ENCODE measurements at regions not wholly inside any gene's neighbourhood (a gene's known extent, or its start where the extent isn't known, plus 50 kb on each side); places are given as distances from the start of the nearest gene placed in this dataset.
"Not testable (repeated sequence)": the region's sequence is repeated elsewhere in the genome, so short reads cannot be mapped to it uniquely, and the experiment has no call there.

GRCh38 chr9:42326482-42326881, 143.0 kb downstream of the SPATA31A6 start:
- H3K27ac ChIP-seq (ENCODE audit: low read depth, low read length); H3K9me2 ChIP-seq (replicated peaks; ENCODE audit: insufficient read depth, low read length); H3F3A ChIP-seq (ENCODE audit: insufficient read depth); H2AFZ ChIP-seq (ENCODE audit: low read depth, low read length, severe bottlenecking); H3K79me2 ChIP-seq (ENCODE audit: insufficient read depth, low read length); H4K20me1 ChIP-seq (ENCODE audit: low read depth, low read length); H3K27me3 ChIP-seq (ENCODE audit: low read length); H3K9ac ChIP-seq (ENCODE audit: low read length); H3K9me3 ChIP-seq (ENCODE audit: insufficient read depth, low read length); H3K4me3 ChIP-seq (ENCODE audit: insufficient read depth, low read length, poor library complexity, severe bottlenecking); H3K36me3 ChIP-seq (ENCODE audit: low read length); H3K4me2 ChIP-seq (ENCODE audit: low read depth, low read length, poor library complexity, severe bottlenecking): not testable (repeated sequence)

GRCh38 chr9:42335342-42335741, 151.9 kb downstream of the SPATA31A6 start:
- not testable (repeated sequence) for H3K79me2 ChIP-seq (ENCODE audit: insufficient read depth, low read length); H3K4me2 ChIP-seq (ENCODE audit: low read depth, low read length, poor library complexity, severe bottlenecking); H3K9me2 ChIP-seq (replicated peaks; ENCODE audit: insufficient read depth, low read length); H3K9ac ChIP-seq (ENCODE audit: low read length); H4K20me1 ChIP-seq (ENCODE audit: low read depth, low read length); H3K4me3 ChIP-seq (ENCODE audit: insufficient read depth, low read length, poor library complexity, severe bottlenecking); H3K9me3 ChIP-seq (ENCODE audit: insufficient read depth, low read length); H2AFZ ChIP-seq (ENCODE audit: low read depth, low read length, severe bottlenecking); H3K27me3 ChIP-seq (ENCODE audit: low read length); H3K27ac ChIP-seq (ENCODE audit: low read depth, low read length); H3F3A ChIP-seq (ENCODE audit: insufficient read depth); H3K36me3 ChIP-seq (ENCODE audit: low read length)

- H3K36me3 ChIP-seq (ENCODE audit: low read length); H4K20me1 ChIP-seq (ENCODE audit: low read depth, low read length); H2AFZ ChIP-seq (ENCODE audit: low read depth, low read length, severe bottlenecking); H3K9me3 ChIP-seq (ENCODE audit: insufficient read depth, low read length); H3K9me2 ChIP-seq (replicated peaks; ENCODE audit: insufficient read depth, low read length); H3K27ac ChIP-seq (ENCODE audit: low read depth, low read length); H3K9ac ChIP-seq (ENCODE audit: low read length); H3K27me3 ChIP-seq (ENCODE audit: low read length); H3F3A ChIP-seq (ENCODE audit: insufficient read depth); H3K4me3 ChIP-seq (ENCODE audit: insufficient read depth, low read length, poor library complexity, severe bottlenecking); H3K79me2 ChIP-seq (ENCODE audit: insufficient read depth, low read length); H3K4me2 ChIP-seq (ENCODE audit: low read depth, low read length, poor library complexity, severe bottlenecking): not testable (repeated sequence)
These were observed 152.7 kb downstream of the SPATA31A6 start for GRCh38 chr9:42335984-42336657.

- not testable (repeated sequence) for H3K27ac ChIP-seq (ENCODE audit: low read depth, low read length); H3K4me3 ChIP-seq (ENCODE audit: insufficient read depth, low read length, poor library complexity, severe bottlenecking); H3F3A ChIP-seq (ENCODE audit: insufficient read depth); H3K36me3 ChIP-seq (ENCODE audit: low read length); H2AFZ ChIP-seq (ENCODE audit: low read depth, low read length, severe bottlenecking); H4K20me1 ChIP-seq (ENCODE audit: low read depth, low read length); H3K9me3 ChIP-seq (ENCODE audit: insufficient read depth, low read length); H3K79me2 ChIP-seq (ENCODE audit: insufficient read depth, low read length); H3K9me2 ChIP-seq (replicated peaks; ENCODE audit: insufficient read depth, low read length); H3K9ac ChIP-seq (ENCODE audit: low read length); H3K27me3 ChIP-seq (ENCODE audit: low read length); H3K4me2 ChIP-seq (ENCODE audit: low read depth, low read length, poor library complexity, severe bottlenecking)
These were observed 154.8 kb downstream of the SPATA31A6 start for GRCh38 chr9:42338275-42338674.

- not testable (repeated sequence) for H4K20me1 ChIP-seq (ENCODE audit: low read depth, low read length); H3K27ac ChIP-seq (ENCODE audit: low read depth, low read length); H3K9me3 ChIP-seq (ENCODE audit: insufficient read depth, low read length); H3K4me3 ChIP-seq (ENCODE audit: insufficient read depth, low read length, poor library complexity, severe bottlenecking); H3K79me2 ChIP-seq (ENCODE audit: insufficient read depth, low read length); H3F3A ChIP-seq (ENCODE audit: insufficient read depth); H3K4me2 ChIP-seq (ENCODE audit: low read depth, low read length, poor library complexity, severe bottlenecking); H3K9ac ChIP-seq (ENCODE audit: low read length); H3K27me3 ChIP-seq (ENCODE audit: low read length); H2AFZ ChIP-seq (ENCODE audit: low read depth, low read length, severe bottlenecking); H3K9me2 ChIP-seq (replicated peaks; ENCODE audit: insufficient read depth, low read length); H3K36me3 ChIP-seq (ENCODE audit: low read length)
These were observed 156.4 kb downstream of the SPATA31A6 start for GRCh38 chr9:42339671-42340434.

- H3K9me2 ChIP-seq (replicated peaks; ENCODE audit: insufficient read depth, low read length); H3K4me2 ChIP-seq (ENCODE audit: low read depth, low read length, poor library complexity, severe bottlenecking); H3K4me3 ChIP-seq (ENCODE audit: insufficient read depth, low read length, poor library complexity, severe bottlenecking); H4K20me1 ChIP-seq (ENCODE audit: low read depth, low read length); H2AFZ ChIP-seq (ENCODE audit: low read depth, low read length, severe bottlenecking); H3K9ac ChIP-seq (ENCODE audit: low read length); H3F3A ChIP-seq (ENCODE audit: insufficient read depth); H3K9me3 ChIP-seq (ENCODE audit: insufficient read depth, low read length); H3K36me3 ChIP-seq (ENCODE audit: low read length); H3K79me2 ChIP-seq (ENCODE audit: insufficient read depth, low read length); H3K27ac ChIP-seq (ENCODE audit: low read depth, low read length); H3K27me3 ChIP-seq (ENCODE audit: low read length): not testable (repeated sequence)
These were observed 156.9 kb downstream of the SPATA31A6 start for GRCh38 chr9:42340435-42340723.

GRCh38 chr9:42341860-42342259, 158.4 kb downstream of the SPATA31A6 start:
- not testable (repeated sequence) for H4K20me1 ChIP-seq (ENCODE audit: low read depth, low read length); H2AFZ ChIP-seq (ENCODE audit: low read depth, low read length, severe bottlenecking)

GRCh38 chr9:42342297-42342696, 158.8 kb downstream of the SPATA31A6 start:
- H3K27me3 ChIP-seq (ENCODE audit: low read length); H3K27ac ChIP-seq (ENCODE audit: low read depth, low read length): not testable (repeated sequence)

More at GRCh38 chr9:42341860-42342259, 158.4 kb downstream of the SPATA31A6 start:
- H3K27me3 ChIP-seq (ENCODE audit: low read length); H3K27ac ChIP-seq (ENCODE audit: low read depth, low read length); H3K9me3 ChIP-seq (ENCODE audit: insufficient read depth, low read length); H3K4me3 ChIP-seq (ENCODE audit: insufficient read depth, low read length, poor library complexity, severe bottlenecking); H3K79me2 ChIP-seq (ENCODE audit: insufficient read depth, low read length); H3K9me2 ChIP-seq (replicated peaks; ENCODE audit: insufficient read depth, low read length); H3K4me2 ChIP-seq (ENCODE audit: low read depth, low read length, poor library complexity, severe bottlenecking); H3F3A ChIP-seq (ENCODE audit: insufficient read depth); H3K9ac ChIP-seq (ENCODE audit: low read length); H3K36me3 ChIP-seq (ENCODE audit: low read length): not testable (repeated sequence)

More at GRCh38 chr9:42342297-42342696, 158.8 kb downstream of the SPATA31A6 start:
- H3K9me2 ChIP-seq (replicated peaks; ENCODE audit: insufficient read depth, low read length); H3K4me3 ChIP-seq (ENCODE audit: insufficient read depth, low read length, poor library complexity, severe bottlenecking); H3K9me3 ChIP-seq (ENCODE audit: insufficient read depth, low read length); H2AFZ ChIP-seq (ENCODE audit: low read depth, low read length, severe bottlenecking); H3K9ac ChIP-seq (ENCODE audit: low read length); H3F3A ChIP-seq (ENCODE audit: insufficient read depth); H3K36me3 ChIP-seq (ENCODE audit: low read length); H3K79me2 ChIP-seq (ENCODE audit: insufficient read depth, low read length); H4K20me1 ChIP-seq (ENCODE audit: low read depth, low read length); H3K4me2 ChIP-seq (ENCODE audit: low read depth, low read length, poor library complexity, severe bottlenecking): not testable (repeated sequence)
